Loucy (cell line): ENCODE measurements at regions not wholly inside any gene's neighbourhood (a gene's known extent, or its start where the extent isn't known, plus 50 kb on each side); places are given as distances from the start of the nearest gene placed in this dataset.

Source experiments
- EZH2phosphoT487 ChIP-seq: fragments of 200-600 bp; IDR thresholded peaks from 2 replicates; pipeline ENCODE4 v1.6.1; 2018; ENCODE audit warnings: antibody characterized with exemption, mild to moderate bottlenecking, moderate library complexity, borderline replicate concordance
- TF ChIP-seq, protein P1 (sequence below): fragments of 200-600 bp; sonication (generic); conservative IDR thresholded peaks from 2 replicates; pipeline ENCODE4 v1.5.1; 2014; ENCODE audit warnings: mild to moderate bottlenecking, antibody characterized with exemption, low read length

GRCh38 chr9:103552712-103553111, 541.4 kb upstream of the SMC2 start:
- TF ChIP-seq EZH2phosphoT487 = no peak
- TF ChIP-seq, protein P1, sequence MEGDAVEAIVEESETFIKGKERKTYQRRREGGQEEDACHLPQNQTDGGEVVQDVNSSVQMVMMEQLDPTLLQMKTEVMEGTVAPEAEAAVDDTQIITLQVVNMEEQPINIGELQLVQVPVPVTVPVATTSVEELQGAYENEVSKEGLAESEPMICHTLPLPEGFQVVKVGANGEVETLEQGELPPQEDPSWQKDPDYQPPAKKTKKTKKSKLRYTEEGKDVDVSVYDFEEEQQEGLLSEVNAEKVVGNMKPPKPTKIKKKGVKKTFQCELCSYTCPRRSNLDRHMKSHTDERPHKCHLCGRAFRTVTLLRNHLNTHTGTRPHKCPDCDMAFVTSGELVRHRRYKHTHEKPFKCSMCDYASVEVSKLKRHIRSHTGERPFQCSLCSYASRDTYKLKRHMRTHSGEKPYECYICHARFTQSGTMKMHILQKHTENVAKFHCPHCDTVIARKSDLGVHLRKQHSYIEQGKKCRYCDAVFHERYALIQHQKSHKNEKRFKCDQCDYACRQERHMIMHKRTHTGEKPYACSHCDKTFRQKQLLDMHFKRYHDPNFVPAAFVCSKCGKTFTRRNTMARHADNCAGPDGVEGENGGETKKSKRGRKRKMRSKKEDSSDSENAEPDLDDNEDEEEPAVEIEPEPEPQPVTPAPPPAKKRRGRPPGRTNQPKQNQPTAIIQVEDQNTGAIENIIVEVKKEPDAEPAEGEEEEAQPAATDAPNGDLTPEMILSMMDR = no peak
